Astrocyte of the spinal cord (primary cell): ENCODE measurements at regions not wholly inside any gene's neighbourhood (a gene's known extent, or its start where the extent isn't known, plus 50 kb on each side); places are given as distances from the start of the nearest gene placed in this dataset.

Experiments
- DNase-seq: peaks from one replicate; pipeline ENCODE4 v3.0.0; 2011; ENCODE audit warnings: low read depth, low spot score
- H3K4me3 ChIP-seq: 2 replicates; pipeline ENCODE4 v1.5.1; 2011; ENCODE audit warnings: low read depth, mild to moderate bottlenecking, low read length, moderate library complexity
- CTCF ChIP-seq: IDR thresholded peaks from 2 replicates; pipeline ENCODE4 v1.5.1; 2012; ENCODE audit warnings: low read depth, mild to moderate bottlenecking, low read length, inconsistent platforms
- in situ Hi-C: cut with HindIII; loops from 2 replicates; pipeline ENCODE4 v1.10.0; 2017; ENCODE audit warnings: low sequenced_read_pairs

DNA sequence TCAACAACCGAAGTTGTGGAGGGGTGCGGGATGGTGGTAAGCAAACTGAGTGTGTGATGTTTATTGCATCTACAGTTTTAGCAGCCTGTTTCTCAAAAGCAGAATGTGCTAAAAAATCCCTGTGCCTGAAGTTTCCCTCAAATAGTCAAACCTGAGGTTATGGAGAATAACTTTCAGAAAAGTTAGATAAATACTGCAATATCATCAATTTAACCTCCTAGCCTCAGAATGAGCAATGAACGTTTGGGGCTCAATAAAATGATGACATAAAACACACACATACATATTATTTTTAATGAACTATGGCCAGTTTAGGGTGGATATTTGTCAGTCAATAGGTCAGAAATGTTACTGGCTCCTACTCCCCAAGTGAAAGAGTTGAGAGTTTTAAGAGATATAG, 201.6 kb downstream of the SEMA6D start:
- in situ Hi-C loops = no loop called here
- no peak for TF ChIP-seq CTCF
- H3K4me3 ChIP-seq = no peak overlapping the region
- DNase-seq = no peak

- TF ChIP-seq CTCF = no peak
- in situ Hi-C loops = no loop called here
- no peak overlapping the region for H3K4me3 ChIP-seq
- DNase-seq = no peak
These were observed 196.4 kb upstream of the SLC24A5 start for GRCh38 chr15:47924381-47924780.

GRCh38 chr15:47929138-47929803, 191.5 kb upstream of the SLC24A5 start:
- DNase-seq = no peak
- TF ChIP-seq CTCF = no peak
- H3K4me3 ChIP-seq = no peak overlapping the region
- in situ Hi-C loops = no loop called here

DNA sequence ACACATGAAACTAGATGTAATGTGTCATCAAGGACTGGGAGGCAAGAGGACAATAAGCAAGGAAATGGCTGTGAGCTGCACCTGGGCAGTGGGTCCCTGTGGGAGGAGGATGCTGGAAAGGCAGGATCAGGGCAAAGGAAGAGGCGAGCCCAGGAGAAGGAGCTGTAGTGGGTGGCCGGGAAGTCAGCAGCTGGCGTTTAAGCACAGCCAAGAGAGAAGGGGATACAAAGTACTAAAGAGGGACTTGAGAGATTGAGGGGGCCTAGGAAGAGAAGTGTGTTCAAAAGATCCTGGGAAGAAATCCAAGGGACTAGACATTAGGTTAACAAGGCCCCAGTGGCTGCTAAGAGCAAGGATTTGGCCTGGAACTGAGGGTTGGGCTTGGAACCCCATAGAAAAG, 188.5 kb upstream of the SLC24A5 start:
- no peak overlapping the region for H3K4me3 ChIP-seq
- no peak for TF ChIP-seq CTCF
- in situ Hi-C loops = no loop called here
- DNase-seq = no peak

DNA sequence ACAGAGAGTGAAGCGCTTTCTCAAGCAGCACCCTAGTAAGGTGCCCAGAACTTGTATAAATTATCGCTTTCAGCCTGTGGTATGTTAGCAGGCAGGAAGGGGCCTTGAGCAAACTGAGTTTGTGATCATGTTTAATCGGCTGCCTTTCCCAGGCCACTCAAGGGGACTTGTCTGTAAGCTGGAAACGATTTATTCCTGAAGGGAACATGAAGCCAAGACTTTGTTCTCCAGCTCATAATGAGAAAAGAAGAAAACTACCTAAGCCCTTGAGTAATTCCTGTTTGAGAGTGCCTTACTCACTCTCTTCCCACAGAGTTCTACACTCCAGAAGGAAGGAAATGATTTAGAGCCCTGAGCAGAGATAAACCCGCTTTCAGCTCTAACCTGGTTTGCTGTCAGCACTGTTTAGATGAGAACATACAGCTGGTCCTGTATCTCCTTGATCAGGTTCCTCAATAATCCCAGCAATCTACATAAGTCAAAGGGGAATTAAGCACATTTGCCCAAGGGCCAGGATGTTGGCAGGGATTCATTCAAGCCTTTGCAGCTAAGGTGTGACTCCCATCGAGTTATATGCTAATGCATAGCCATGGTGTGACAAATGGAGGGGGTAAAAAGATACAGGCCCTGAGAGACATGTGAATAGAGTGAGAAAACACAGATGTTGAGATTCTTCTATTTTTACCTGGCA, 187.7 kb upstream of the SLC24A5 start:
- no peak for DNase-seq
- in situ Hi-C loops = no loop called here
- H3K4me3 ChIP-seq = no peak overlapping the region
- TF ChIP-seq CTCF = no peak

- no peak for DNase-seq
- H3K4me3 ChIP-seq = no peak overlapping the region
- in situ Hi-C loops = no loop called here
- TF ChIP-seq CTCF = no peak
These were observed 186.9 kb upstream of the SLC24A5 start for GRCh38 chr15:47933865-47934264.
